OCI-LY1 (cell line): ENCODE measurements at regions not wholly inside any gene's neighbourhood (a gene's known extent, or its start where the extent isn't known, plus 50 kb on each side); places are given as distances from the start of the nearest gene placed in this dataset.
"Not testable (repeated sequence)": the region's sequence is repeated elsewhere in the genome, so short reads cannot be mapped to it uniquely, and the experiment has no call there.

Source experiments
- EZH2 ChIP-seq: fragments of 200-600 bp; sonication (generic), shearing (Covaris generic); IDR thresholded peaks from 2 replicates; pipeline ENCODE4 v1.8.0; 2017; ENCODE audit warnings: borderline replicate concordance, mixed run types, mild to moderate bottlenecking, antibody characterized with exemption, low read length, moderate library complexity, mixed read lengths
- TF ChIP-seq, protein P1 (sequence below): fragments of 200-600 bp; sonication (generic), shearing (Covaris generic); IDR thresholded peaks from 2 replicates; pipeline ENCODE4 v1.5.1; 2017; ENCODE audit warnings: mild to moderate bottlenecking, antibody characterized with exemption, low read length, moderate library complexity, mixed read lengths

DNA sequence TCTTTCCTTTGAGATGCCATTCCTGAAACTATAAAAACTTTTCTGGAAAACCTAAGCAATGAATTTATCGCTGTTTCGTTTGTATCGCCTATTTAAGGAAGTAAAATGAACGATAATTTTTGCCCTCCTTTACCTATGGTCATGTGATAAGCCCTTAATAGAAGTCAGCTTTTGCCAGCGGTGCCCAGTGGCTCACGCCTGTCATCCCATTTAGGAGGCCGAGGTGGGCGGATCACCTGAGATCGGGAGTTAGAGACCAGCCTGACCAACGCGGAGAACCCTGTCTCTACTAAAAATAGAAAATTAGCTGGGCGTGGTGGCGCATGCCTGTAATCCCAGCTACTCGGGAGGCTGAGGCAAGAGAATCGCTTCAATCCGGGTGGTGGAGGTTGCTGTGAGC lies 132.0 kb downstream of the SPATA31A1 start:
- TF ChIP-seq, protein P1, sequence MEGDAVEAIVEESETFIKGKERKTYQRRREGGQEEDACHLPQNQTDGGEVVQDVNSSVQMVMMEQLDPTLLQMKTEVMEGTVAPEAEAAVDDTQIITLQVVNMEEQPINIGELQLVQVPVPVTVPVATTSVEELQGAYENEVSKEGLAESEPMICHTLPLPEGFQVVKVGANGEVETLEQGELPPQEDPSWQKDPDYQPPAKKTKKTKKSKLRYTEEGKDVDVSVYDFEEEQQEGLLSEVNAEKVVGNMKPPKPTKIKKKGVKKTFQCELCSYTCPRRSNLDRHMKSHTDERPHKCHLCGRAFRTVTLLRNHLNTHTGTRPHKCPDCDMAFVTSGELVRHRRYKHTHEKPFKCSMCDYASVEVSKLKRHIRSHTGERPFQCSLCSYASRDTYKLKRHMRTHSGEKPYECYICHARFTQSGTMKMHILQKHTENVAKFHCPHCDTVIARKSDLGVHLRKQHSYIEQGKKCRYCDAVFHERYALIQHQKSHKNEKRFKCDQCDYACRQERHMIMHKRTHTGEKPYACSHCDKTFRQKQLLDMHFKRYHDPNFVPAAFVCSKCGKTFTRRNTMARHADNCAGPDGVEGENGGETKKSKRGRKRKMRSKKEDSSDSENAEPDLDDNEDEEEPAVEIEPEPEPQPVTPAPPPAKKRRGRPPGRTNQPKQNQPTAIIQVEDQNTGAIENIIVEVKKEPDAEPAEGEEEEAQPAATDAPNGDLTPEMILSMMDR = not testable (repeated sequence)
- TF ChIP-seq EZH2 = not testable (repeated sequence)
